SU-DHL-6 (cell line): ENCODE measurements at regions not wholly inside any gene's neighbourhood (a gene's known extent, or its start where the extent isn't known, plus 50 kb on each side); places are given as distances from the start of the nearest gene placed in this dataset.

ENCODE experiments used
- EZH2phosphoT487 ChIP-seq: fragments of 200-600 bp; sonication (generic), shearing (Covaris generic); conservative IDR thresholded peaks from 2 replicates; pipeline ENCODE4 v1.6.1; 2018; ENCODE audit warnings: mild to moderate bottlenecking, antibody characterized with exemption, low read length, moderate library complexity, mixed read lengths
- TF ChIP-seq, protein P1 (sequence below): fragments of 200-600 bp; sonication (generic); IDR thresholded peaks from one replicate; pipeline ENCODE4 v1.5.1; 2017; ENCODE audit warnings: antibody characterized with exemption, mild to moderate bottlenecking, low read length, moderate library complexity; ENCODE audit not compliant: insufficient read depth, poor library complexity, severe bottlenecking

DNA sequence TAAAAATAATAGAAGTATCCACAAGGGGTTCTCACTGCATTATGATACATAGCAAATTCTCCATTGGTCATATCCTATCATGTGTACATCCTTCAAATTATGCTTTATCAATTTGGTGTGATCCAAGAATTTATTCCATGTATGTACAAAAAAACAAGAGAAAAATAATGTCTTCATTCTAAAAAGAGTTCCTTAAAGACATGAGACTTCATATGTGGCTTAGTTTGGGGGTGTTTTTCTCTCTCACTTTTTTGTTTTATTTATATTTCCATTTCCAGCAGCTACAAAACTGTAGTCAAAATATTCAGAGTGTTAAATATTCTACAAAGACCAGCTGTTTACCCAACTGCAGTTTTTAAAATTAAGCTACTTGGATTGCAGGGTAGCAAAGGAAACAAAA lies 972.0 kb downstream of the DTWD2 start:
- TF ChIP-seq, protein P1, sequence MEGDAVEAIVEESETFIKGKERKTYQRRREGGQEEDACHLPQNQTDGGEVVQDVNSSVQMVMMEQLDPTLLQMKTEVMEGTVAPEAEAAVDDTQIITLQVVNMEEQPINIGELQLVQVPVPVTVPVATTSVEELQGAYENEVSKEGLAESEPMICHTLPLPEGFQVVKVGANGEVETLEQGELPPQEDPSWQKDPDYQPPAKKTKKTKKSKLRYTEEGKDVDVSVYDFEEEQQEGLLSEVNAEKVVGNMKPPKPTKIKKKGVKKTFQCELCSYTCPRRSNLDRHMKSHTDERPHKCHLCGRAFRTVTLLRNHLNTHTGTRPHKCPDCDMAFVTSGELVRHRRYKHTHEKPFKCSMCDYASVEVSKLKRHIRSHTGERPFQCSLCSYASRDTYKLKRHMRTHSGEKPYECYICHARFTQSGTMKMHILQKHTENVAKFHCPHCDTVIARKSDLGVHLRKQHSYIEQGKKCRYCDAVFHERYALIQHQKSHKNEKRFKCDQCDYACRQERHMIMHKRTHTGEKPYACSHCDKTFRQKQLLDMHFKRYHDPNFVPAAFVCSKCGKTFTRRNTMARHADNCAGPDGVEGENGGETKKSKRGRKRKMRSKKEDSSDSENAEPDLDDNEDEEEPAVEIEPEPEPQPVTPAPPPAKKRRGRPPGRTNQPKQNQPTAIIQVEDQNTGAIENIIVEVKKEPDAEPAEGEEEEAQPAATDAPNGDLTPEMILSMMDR: no peak
- TF ChIP-seq EZH2phosphoT487: no peak
